ENCODE measurements at regions not wholly inside any gene's neighbourhood (a gene's known extent, or its start where the extent isn't known, plus 50 kb on each side); places are given as distances from the start of the nearest gene placed in this dataset.

DNA sequence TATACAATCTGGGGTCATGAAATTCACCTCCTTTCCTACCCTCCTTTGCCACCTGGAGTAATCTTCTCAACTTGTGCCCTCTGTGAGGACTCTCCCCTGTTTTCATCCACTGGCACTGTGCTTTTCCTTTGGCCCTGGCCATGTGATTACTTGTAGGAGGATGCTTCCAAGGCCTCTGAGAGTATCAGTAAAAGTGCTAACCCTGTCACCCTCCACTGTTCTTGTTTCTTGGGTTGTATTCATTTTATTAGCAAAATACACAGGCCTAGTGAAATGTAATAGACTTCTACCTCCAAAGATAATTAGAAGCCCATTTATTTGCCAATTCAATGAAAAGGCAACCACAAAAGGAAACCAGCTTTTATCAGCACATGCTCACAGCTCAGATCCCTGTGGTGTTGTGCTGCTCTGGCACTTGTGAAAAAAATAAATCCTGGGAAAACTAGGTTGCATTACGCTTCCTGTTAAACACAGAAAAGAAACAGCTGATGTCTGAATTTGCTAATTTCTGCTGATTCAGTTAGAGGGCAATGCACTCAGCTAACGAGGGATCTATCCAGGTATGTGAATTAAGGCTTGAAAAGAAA is 357.5 kb upstream of the ETAA1 start:
- TF ChIP-seq TAF1 (IDR thresholded peaks at IDR 0.05; ENCODE audit: low read depth) (no peak), MXI1 (conservative IDR thresholded peaks at IDR 0.05; ENCODE audit: poor library complexity, severe bottlenecking) (no peak), SMC3 (conservative IDR thresholded peaks at IDR 0.05; ENCODE audit: poor library complexity) (no peak), EP300 (conservative IDR thresholded peaks at IDR 0.05; ENCODE audit: poor library complexity, severe bottlenecking) (no peak), EZH2 (IDR thresholded peaks at IDR 0.05; ENCODE audit: borderline replicate concordance, insufficient read depth, low read length, poor library complexity, severe bottlenecking) (no peak), RAD21 (conservative IDR thresholded peaks at IDR 0.05) (no peak)
- TF ChIP-seq, protein P1, sequence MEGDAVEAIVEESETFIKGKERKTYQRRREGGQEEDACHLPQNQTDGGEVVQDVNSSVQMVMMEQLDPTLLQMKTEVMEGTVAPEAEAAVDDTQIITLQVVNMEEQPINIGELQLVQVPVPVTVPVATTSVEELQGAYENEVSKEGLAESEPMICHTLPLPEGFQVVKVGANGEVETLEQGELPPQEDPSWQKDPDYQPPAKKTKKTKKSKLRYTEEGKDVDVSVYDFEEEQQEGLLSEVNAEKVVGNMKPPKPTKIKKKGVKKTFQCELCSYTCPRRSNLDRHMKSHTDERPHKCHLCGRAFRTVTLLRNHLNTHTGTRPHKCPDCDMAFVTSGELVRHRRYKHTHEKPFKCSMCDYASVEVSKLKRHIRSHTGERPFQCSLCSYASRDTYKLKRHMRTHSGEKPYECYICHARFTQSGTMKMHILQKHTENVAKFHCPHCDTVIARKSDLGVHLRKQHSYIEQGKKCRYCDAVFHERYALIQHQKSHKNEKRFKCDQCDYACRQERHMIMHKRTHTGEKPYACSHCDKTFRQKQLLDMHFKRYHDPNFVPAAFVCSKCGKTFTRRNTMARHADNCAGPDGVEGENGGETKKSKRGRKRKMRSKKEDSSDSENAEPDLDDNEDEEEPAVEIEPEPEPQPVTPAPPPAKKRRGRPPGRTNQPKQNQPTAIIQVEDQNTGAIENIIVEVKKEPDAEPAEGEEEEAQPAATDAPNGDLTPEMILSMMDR (IDR thresholded peaks at IDR 0.05; ENCODE audit: poor library complexity, severe bottlenecking), result no peak
- TF ChIP-seq, protein P2, sequence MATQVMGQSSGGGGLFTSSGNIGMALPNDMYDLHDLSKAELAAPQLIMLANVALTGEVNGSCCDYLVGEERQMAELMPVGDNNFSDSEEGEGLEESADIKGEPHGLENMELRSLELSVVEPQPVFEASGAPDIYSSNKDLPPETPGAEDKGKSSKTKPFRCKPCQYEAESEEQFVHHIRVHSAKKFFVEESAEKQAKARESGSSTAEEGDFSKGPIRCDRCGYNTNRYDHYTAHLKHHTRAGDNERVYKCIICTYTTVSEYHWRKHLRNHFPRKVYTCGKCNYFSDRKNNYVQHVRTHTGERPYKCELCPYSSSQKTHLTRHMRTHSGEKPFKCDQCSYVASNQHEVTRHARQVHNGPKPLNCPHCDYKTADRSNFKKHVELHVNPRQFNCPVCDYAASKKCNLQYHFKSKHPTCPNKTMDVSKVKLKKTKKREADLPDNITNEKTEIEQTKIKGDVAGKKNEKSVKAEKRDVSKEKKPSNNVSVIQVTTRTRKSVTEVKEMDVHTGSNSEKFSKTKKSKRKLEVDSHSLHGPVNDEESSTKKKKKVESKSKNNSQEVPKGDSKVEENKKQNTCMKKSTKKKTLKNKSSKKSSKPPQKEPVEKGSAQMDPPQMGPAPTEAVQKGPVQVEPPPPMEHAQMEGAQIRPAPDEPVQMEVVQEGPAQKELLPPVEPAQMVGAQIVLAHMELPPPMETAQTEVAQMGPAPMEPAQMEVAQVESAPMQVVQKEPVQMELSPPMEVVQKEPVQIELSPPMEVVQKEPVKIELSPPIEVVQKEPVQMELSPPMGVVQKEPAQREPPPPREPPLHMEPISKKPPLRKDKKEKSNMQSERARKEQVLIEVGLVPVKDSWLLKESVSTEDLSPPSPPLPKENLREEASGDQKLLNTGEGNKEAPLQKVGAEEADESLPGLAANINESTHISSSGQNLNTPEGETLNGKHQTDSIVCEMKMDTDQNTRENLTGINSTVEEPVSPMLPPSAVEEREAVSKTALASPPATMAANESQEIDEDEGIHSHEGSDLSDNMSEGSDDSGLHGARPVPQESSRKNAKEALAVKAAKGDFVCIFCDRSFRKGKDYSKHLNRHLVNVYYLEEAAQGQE (IDR thresholded peaks at IDR 0.05; ENCODE audit: borderline replicate concordance), result no peak
